A673 (cell line): ENCODE measurements at regions not wholly inside any gene's neighbourhood (a gene's known extent, or its start where the extent isn't known, plus 50 kb on each side); places are given as distances from the start of the nearest gene placed in this dataset.

ENCODE experiments used
- BruUV-seq: library from RNA; stranded (reverse); fragments of 400-500 nt; replicated peaks from 2 replicates; lab custom pipeline; 2021; lab: Mats Ljungman, UMichigan
- CTCF ChIA-PET: fragments of 300-600 bp; sonication (Branson Sonifier 250); formaldehyde crosslinking; loops from one replicate; lab custom pipeline; 2022; ENCODE audit warnings: antibody characterized with exemption; lab: Charles Lee
- POLR2A ChIA-PET: fragments of 300-600 bp; sonication (Branson Sonifier 250); formaldehyde crosslinking; loops from one replicate; lab custom pipeline; 2022; ENCODE audit warnings: antibody characterized with exemption; ENCODE audit not compliant: low non-redundant PET; lab: Charles Lee
- DNase-seq: peaks from one replicate; pipeline ENCODE4 v3.0.0-alpha.2; 2015; ENCODE audit warnings: low spot score
- H3K27ac ChIP-seq: fragments of 200-600 bp; sonication (generic); 2 replicates; pipeline ENCODE4 v1.5.1; 2016; ENCODE audit warnings: mixed run types, low read depth, mild to moderate bottlenecking, mixed read lengths, antibody characterized with exemption, low read length; ENCODE audit not compliant: poor library complexity, severe bottlenecking
- H3K27me3 ChIP-seq: fragments of 200-600 bp; sonication (generic); replicated peaks from 2 replicates; pipeline ENCODE4 v1.6.1; 2017; ENCODE audit warnings: mixed run types, low read depth, mild to moderate bottlenecking, mixed read lengths, antibody characterized with exemption, low read length; ENCODE audit not compliant: insufficient read depth, poor library complexity
- H3K36me3 ChIP-seq: fragments of 200-600 bp; sonication (generic); 2 replicates; pipeline ENCODE4 v1.6.1; 2016; ENCODE audit warnings: mixed run types, mild to moderate bottlenecking, mixed read lengths, antibody characterized with exemption, low read length; ENCODE audit not compliant: insufficient read depth, poor library complexity, severe bottlenecking
- H3K4me1 ChIP-seq: fragments of 200-600 bp; sonication (generic); 2 replicates; pipeline ENCODE4 v1.6.1; 2017; ENCODE audit warnings: mixed run types, mild to moderate bottlenecking, mixed read lengths, antibody characterized with exemption, low read length; ENCODE audit not compliant: insufficient read depth, poor library complexity, severe bottlenecking
- H3K4me3 ChIP-seq: fragments of 200-600 bp; sonication (generic); 2 replicates; pipeline ENCODE4 v1.5.1; 2016; ENCODE audit warnings: low read depth, mixed run types, mild to moderate bottlenecking, mixed read lengths, low read length; ENCODE audit not compliant: poor library complexity, severe bottlenecking
- H3K9me3 ChIP-seq: fragments of 200-600 bp; sonication (generic); 2 replicates; pipeline ENCODE4 v1.6.1; 2016; ENCODE audit warnings: mixed run types, low read depth, mild to moderate bottlenecking, mixed read lengths, antibody characterized with exemption, low read length; ENCODE audit not compliant: poor library complexity, severe bottlenecking
- CTCF ChIP-seq: fragments of 300-800, 200-600 bp; sonication (generic); conservative IDR thresholded peaks from 2 replicates; pipeline ENCODE4 v1.5.1; 2017; ENCODE audit warnings: low read depth, mild to moderate bottlenecking, antibody characterized with exemption, low read length, moderate library complexity, mixed read lengths
- EZH2 ChIP-seq: fragments of 200-600 bp; sonication (generic); IDR thresholded peaks from 2 replicates; pipeline ENCODE4 v1.6.1; 2017; ENCODE audit warnings: borderline replicate concordance, low read depth, mild to moderate bottlenecking, mixed read lengths, antibody characterized with exemption, low read length; ENCODE audit not compliant: poor library complexity, severe bottlenecking
- intact Hi-C: fragments of 100-400 bp; cut with micrococcal nuclease; formaldehyde crosslinking; loops from one replicate; pipeline ENCODE4 v1.10.0; 2022; ENCODE audit not compliant: unreplicated experiment

DNA sequence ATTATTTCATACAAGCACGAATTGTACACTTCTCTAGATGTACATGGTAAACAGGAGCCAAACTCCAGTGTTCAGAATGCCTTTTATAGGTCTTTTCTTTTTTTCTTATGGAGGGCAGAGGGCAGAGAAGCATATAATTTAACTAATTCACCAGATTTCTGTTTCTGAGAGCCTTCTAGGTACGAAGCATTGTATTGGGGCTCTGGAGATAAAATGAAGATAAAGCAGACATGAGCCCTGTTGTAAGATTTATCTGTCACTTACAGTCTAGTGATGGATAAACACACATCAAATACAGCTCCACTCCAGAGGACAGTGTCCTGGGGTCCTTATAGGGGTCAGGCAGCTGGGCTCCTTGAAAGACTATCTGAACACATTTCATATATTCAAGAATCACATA, 265.5 kb downstream of the SKAP2 start:
- Histone ChIP-seq H3K27ac (no peak overlapping the region), H3K36me3 (no peaks in the 10 kb centered on the region), H3K27me3 (peaks cover 49% of the 10 kb centered on the region), H3K4me3 (no peak overlapping the region), H3K9me3 (no peaks in the 10 kb centered on the region), H3K4me1 (no peaks in the 10 kb centered on the region)
- TF ChIP-seq EZH2: no peak
- TF ChIP-seq CTCF: no peak
- no TSS peak for BruUV-seq
- POLR2A ChIA-PET: no interaction called here
- DNase-seq: no peak
- CTCF ChIA-PET: no interaction called here
- intact Hi-C loops: no loop called here

GRCh38 chr7:26599982-26600381, 264.4 kb downstream of the SKAP2 start:
- CTCF ChIA-PET: no interaction called here
- BruUV-seq: no TSS peak
- TF ChIP-seq EZH2 (no peak), CTCF (no peak)

DNA sequence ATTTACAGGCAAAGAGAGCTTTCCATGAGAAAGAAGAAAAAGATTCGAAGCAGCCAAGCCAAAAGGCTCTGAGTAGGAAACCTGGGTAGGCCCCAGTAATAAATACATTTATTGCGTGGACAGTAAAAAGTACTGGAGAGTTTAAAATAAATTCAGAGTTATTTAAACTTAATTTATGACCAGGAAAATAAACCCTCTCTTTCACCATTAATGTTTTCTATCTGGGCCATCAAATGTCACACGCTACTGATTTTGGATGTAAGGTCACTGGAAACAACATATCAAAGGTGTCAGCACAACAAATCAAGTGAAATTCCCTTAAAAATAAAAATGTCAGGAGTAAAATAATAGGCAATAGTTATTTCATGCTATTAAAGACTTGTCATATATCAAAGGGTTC, 264.0 kb downstream of the SKAP2 start:
- Histone ChIP-seq H3K9me3 (no peaks in the 10 kb centered on the region), H3K27me3 (peaks cover 49% of the 10 kb centered on the region), H3K4me3 (no peak overlapping the region), H3K4me1 (no peaks in the 10 kb centered on the region), H3K27ac (no peak overlapping the region), H3K36me3 (no peaks in the 10 kb centered on the region)
- ChIA-PET CTCF (no interaction called here), POLR2A (no interaction called here)
- intact Hi-C loops: no loop called here
- TF ChIP-seq EZH2: no peak
- TF ChIP-seq CTCF: no peak
- no peak for DNase-seq
- BruUV-seq: no TSS peak

More at GRCh38 chr7:26599982-26600381, 264.4 kb downstream of the SKAP2 start:
- H3K9me3 ChIP-seq: no peaks in the 10 kb centered on the region
- H3K27me3 ChIP-seq: peaks cover 49% of the 10 kb centered on the region
- H3K4me3 ChIP-seq: no peak overlapping the region
- intact Hi-C loops: no loop called here
- POLR2A ChIA-PET: no interaction called here
- no peaks in the 10 kb centered on the region for H3K4me1 ChIP-seq
- no peak overlapping the region for H3K27ac ChIP-seq
- no peaks in the 10 kb centered on the region for H3K36me3 ChIP-seq
- DNase-seq: no peak
